DMS153 treated with DMSO at 0.1 percent for 48 hours (cell line): ENCODE measurements at regions not wholly inside any gene's neighbourhood (a gene's known extent, or its start where the extent isn't known, plus 50 kb on each side); places are given as distances from the start of the nearest gene placed in this dataset.
A peak's percentile ranks its signal among the peaks of the same experiment; 100 is the strongest.
"Not testable (repeated sequence)": the region's sequence is repeated elsewhere in the genome, so short reads cannot be mapped to it uniquely, and the experiment has no call there.

Source experiments
- DNase-seq: peaks from one replicate; lab custom pipeline; 2025; ENCODE audit not compliant: unreplicated experiment; lab: John Stamatoyannopoulos, UW

- no peak for DNase-seq
These were observed 110.1 kb downstream of the NPTX2 start for GRCh38 chr7:98727146-98727709.

- DNase-seq: no peak
These were observed 111.5 kb downstream of the NPTX2 start for GRCh38 chr7:98728555-98728954.

GRCh38 chr7:98729121-98729520, 112.0 kb downstream of the NPTX2 start:
- DNase-seq: no peak

DNA sequence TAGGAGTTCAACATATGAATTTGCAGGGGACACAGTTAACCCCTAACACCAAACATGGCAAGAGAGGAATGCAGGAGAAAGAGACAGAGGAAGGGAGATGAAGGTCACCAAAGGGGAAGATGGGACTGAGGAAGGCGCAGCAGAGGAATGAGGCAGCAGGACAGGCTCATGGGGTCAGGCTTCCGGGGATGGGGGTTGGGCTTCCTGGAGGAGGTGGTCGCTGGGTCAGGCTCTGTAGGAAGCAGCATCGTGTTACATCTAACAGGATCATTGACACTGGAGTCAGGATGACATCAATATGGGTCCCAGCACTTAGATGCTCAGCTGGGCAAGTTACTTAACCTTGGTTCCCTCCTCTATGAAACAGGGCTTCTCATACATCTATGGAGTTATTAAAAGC, 113.2 kb downstream of the NPTX2 start:
- no peak for DNase-seq

DNA sequence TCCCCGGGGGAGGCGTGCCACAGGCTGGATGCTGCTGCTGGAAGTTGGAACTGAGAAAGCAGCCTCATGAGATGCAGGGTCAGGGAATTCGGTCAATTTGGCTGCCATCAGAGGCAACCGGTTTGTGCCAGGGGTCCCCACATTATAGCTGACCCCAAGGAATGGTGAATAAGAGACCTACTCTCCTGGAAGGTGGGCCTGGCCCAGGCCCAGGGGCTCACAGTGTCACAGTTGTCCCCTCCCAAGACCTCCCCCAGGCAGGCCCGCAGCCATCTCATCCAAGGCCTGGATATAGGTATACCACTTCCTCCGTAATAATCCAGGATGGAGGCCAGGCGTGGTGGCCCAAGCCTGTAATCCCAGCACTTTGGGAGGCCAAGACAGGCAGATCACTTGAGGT, 114.6 kb downstream of the NPTX2 start:
- no peak for DNase-seq

- no peak for DNase-seq
These were observed 116.0 kb downstream of the NPTX2 start for GRCh38 chr7:98733036-98733435.

DNA sequence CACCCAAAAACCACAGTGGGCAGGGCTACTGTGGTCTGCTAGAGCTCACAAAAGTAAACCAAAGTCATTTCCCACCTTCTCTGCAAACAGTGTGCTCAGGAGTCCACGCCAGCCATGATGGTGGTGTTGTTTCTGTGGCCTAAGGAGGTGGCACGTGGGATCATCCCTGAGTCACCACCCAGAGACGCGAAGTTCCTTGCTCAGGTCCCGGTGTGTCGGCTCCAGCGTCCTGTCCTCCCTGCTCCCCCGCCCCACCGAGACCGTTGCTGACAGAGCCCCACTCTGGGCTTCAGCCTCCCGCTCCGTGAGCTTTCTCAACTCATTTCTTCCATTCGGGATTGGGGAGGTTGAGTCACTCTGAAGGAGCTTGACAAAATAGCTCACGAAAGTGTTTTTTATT, 118.7 kb downstream of the NPTX2 start:
- DNase-seq: no peak

GRCh38 chr7:98736461-98736860, 119.4 kb downstream of the NPTX2 start:
- DNase-seq: not testable (repeated sequence)

DNA sequence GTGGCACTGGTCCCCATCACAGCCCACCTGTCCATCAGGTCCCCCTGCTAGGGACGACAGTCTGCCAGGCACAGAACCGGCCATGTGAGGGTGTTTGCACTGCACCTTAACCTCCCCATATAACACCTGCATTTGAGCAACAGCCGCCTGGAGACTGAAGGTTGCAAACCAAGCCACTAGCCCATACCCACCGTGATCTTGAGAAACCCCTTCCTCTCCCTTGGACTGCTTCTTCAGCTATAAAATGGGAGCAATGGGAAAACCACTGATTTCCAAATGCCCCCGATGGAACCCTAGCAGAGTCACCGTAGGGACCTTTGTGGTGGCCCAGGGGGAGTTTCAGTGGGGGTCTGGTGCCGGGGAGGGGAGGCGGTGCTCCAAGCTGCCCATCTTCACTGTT, 120.1 kb downstream of the NPTX2 start:
- no peak for DNase-seq

DNA sequence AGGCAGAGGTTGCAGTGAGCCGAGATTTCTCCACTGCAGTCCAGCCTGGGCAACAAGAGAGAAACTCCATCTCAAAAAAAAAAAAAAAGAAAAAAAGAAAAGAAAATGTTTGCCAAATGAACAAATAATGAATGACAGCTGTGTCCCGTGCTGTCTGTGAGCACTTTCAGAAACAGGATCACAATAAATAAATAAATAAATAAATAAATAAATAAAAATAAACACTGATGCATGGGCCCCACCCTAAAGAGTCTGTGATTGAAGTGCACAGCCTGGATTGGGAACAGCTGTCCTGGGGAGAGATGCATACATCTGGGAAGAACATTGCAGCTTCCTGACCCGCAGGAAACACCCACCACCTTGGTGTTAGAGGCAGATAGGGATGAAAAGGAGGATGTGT, 123.6 kb downstream of the NPTX2 start:
- DNase-seq: no peak

GRCh38 chr7:98745722-98746318, 124.0 kb downstream of the TMEM130 start:
- DNase-seq: peak; percentile 51

- no peak for DNase-seq
These were observed 121.7 kb downstream of the TMEM130 start for GRCh38 chr7:98748090-98748489.

DNA sequence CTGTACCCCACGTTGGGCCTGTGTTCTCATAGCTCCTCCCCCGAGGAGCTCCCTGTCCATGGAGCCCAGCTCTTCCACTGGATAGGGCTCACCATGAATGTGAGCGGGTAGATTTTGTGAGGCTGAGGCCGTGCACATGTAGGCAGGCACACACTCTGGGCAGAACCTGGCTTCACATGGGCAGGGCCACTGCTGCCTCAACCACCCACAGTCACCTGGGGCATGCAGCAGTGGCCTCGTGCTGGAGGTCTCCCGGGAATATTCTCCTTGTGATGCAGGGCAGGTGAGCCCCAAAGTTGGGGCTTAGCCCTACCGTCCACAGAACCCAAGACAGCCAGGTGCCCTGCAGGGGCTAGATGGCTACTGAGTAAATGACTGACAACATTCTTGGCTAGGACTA, 116.6 kb downstream of the TMEM130 start:
- DNase-seq: no peak

DNA sequence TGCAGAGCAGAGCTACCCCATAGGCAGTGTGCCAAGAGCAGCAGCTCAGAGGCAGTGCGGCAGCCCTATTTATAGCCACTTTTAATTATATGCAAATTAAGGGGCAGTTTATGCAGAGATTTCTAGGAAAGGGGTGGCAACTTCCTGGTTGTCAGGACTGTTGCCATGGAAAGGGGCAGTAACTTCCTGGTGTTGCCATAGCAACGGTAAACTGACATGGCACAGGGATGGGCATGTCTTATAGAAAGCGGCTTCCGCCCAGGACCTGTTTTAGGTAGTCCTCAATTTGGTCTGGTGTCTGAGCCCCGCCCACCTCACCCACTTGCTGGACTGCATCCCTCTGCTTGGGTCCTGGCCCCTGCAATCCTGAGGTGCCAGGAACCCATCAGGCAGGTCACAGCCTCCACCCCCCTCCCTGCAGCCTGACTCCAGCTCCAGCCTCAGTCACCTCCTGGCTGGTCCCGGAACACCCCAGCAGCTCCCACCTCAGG, 115.8 kb downstream of the TMEM130 start:
- DNase-seq: peak; percentile 5

DNA sequence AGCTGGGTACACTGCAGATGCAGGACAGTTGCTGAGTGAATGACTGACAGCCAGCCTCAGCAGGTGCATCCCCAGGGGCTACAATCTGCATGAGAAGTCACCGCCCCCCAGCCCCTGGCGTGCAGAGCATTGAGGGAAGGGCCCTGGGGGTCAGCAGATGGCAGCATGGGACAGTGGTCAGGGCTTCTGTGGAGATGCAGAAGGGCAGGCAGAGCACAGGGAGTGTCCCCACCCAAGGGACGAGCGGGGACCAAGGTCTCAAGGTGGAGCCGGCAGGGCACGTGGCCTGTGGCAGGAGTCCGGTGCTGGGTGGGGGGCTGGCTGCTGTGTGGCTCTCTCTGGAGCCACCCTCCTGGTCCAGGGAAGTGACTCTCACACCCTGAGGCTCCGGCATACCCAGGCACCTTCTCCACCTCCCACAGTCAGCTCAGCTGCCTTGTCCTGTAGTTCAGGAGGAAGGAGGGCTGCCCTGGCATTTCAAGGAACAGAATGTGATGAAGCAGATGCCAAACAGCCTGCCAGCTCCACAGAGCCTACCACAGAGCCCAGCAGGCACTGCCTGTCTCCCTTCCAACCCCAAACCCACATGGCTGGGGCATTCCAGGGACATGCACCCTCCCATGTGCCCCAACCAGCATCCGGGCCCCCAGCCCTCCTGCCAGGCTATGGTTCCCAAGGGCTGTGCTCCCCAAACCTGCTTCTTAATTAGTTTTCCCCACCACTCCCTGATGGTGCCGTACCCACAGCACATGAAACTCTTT, 114.5 kb downstream of the TMEM130 start:
- no peak for DNase-seq

GRCh38 chr7:98758157-98758556, 111.7 kb downstream of the TMEM130 start:
- DNase-seq: no peak

DNA sequence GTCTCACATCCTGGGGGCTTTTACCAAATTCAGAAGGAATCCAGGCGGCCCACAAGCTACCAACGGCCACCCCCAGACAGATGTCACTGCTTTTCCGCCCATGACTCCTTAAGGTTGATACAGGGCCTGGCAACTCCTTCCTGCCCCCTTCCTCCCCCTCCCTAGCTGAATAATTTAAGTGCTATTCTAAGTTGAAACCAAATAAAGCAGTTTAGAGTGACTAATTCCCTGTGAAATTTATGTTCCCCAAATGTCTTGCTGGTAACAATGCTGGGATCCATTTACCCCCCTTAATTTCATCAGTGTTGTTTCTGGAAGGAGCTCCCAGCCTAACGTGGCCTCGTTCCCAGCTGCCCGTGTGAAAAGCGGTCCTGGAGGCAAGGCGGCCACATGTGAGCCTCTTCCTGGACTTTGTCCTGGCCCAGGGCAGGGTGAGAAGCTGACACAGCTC, 109.6 kb downstream of the TMEM130 start:
- no peak for DNase-seq

DNA sequence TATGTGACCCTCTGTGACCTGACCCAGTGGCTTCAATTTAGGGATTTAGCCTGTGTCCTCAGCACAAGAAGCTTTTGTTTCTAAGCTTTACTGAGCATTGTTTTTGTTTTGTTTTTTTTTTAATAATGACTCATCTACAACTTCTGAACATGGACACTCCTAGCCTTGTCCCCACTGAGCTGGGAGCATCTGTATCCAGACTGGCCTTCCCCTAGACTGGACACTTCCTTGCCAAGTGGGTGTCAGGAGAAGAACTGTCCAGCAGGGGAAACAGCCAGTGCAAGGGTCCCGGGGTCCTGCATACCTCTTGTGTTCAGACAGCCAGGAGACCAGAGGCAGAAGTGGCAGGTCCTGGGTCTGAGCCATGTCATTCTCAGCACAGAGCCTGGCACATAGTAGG, 108.6 kb downstream of the TMEM130 start:
- no peak for DNase-seq

- DNase-seq: no peak
These were observed 107.2 kb downstream of the TMEM130 start for GRCh38 chr7:98762620-98763019.

DNA sequence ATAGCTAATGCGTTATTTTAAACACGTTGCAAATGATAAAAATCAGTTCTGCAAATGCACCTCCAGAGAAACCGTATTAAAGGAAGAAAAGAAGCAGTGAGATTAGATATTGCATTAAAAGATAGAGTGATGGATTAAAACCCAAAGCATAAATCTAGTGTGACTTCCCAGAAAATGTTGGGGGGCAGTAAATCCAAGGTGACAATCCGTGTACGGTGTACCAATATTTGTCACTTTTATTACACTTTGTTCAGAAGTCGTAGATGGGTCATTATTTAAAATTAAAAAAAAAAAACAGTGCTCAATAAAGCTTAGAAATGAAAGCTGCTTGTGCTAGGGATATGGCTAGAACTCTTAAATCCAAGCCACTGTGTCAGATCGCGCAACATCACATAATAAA, 106.4 kb downstream of the TMEM130 start:
- no peak for DNase-seq

GRCh38 chr7:98764946-98765345, 104.9 kb downstream of the TMEM130 start:
- no peak for DNase-seq

GRCh38 chr7:98770085-98770484, 99.7 kb downstream of the TMEM130 start:
- DNase-seq: not testable (repeated sequence)
